Neuron (in vitro differentiated cells): ENCODE measurements at regions not wholly inside any gene's neighbourhood (a gene's known extent, or its start where the extent isn't known, plus 50 kb on each side); places are given as distances from the start of the nearest gene placed in this dataset.

Experiments used
- H2AFZ ChIP-seq: one replicate; pipeline ENCODE4 v1.6.1; 2013; ENCODE audit warnings: low read depth, mild to moderate bottlenecking, inconsistent platforms, low read length, moderate library complexity
- H3K27me3 ChIP-seq: one replicate; pipeline ENCODE4 v1.6.1; 2013; ENCODE audit warnings: low read length; ENCODE audit not compliant: insufficient read depth
- H3K36me3 ChIP-seq: one replicate; pipeline ENCODE4 v1.6.1; 2013; ENCODE audit warnings: low read length; ENCODE audit not compliant: insufficient read depth
- H3K4me1 ChIP-seq: one replicate; pipeline ENCODE4 v1.6.1; 2013; ENCODE audit warnings: low read length; ENCODE audit not compliant: insufficient read depth
- H3K4me3 ChIP-seq: 2 replicates; pipeline ENCODE4 v1.5.1; 2013; ENCODE audit warnings: mild to moderate bottlenecking, low read length, moderate library complexity
- H3K9me3 ChIP-seq: one replicate; pipeline ENCODE4 v1.6.1; 2013; ENCODE audit warnings: low read length

DNA sequence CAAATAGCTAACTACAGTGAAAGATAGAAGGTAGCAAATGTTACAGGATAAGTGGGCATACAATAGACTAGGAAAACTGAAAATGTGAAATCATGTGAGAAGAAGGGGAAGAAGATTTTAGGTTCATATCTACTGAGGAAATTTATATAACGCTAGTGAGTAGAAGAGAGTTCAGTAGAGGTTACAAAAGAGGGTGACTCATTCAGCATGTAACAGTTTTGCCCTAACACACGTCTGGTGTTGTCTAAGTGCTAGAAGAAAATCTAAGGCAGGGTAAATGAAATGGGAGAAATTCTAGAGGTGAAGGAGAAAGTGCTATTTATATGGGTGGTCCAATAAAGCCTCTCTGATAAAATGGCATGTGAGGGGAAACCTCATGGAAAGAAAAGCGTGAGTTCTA lies 731.4 kb upstream of the POT1 start:
- Histone ChIP-seq H3K27me3 (no peaks in the 10 kb centered on the region), H3K4me3 (no peak overlapping the region), H2AFZ (no peak overlapping the region), H3K9me3 (no peaks in the 10 kb centered on the region), H3K4me1 (no peaks in the 10 kb centered on the region), H3K36me3 (no peaks in the 10 kb centered on the region)

DNA sequence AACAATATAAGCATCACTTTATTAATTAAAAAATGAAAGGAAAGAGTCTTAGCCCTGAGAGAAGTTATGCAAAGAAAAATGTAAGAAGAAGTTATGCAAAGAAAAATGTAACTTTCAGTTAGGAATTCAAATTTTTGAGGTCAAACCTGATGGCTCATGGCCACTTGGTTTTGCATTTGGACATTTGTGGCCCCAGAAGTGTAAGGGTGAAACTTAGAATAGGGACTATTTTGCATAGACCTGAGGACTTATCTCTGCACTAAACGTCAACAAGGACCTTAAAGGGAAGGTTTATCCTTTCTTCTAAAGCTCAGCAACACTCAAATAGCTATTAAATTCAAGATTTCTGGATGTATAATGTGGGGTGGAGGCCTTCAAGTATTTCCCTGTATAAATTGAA lies 724.5 kb upstream of the POT1 start:
- no peaks in the 10 kb centered on the region for H3K4me1 ChIP-seq
- H3K9me3 ChIP-seq, result no peaks in the 10 kb centered on the region
- H2AFZ ChIP-seq, result no peak overlapping the region
- H3K4me3 ChIP-seq, result no peak overlapping the region
- no peaks in the 10 kb centered on the region for H3K36me3 ChIP-seq
- no peaks in the 10 kb centered on the region for H3K27me3 ChIP-seq

GRCh38 chr7:125651823-125652528 lies 722.4 kb upstream of the POT1 start:
- H3K36me3 ChIP-seq, result no peaks in the 10 kb centered on the region
- H3K27me3 ChIP-seq, result no peaks in the 10 kb centered on the region
- H3K9me3 ChIP-seq, result no peaks in the 10 kb centered on the region
- H3K4me1 ChIP-seq, result no peaks in the 10 kb centered on the region
- H2AFZ ChIP-seq, result no peak overlapping the region
- H3K4me3 ChIP-seq, result no peak overlapping the region

GRCh38 chr7:125648543-125648942 lies 718.9 kb upstream of the POT1 start:
- Histone ChIP-seq H2AFZ (no peak overlapping the region), H3K9me3 (no peaks in the 10 kb centered on the region), H3K36me3 (no peaks in the 10 kb centered on the region), H3K27me3 (no peaks in the 10 kb centered on the region), H3K4me1 (no peaks in the 10 kb centered on the region), H3K4me3 (no peak overlapping the region)

- H3K4me3 ChIP-seq, result no peak overlapping the region
- no peak overlapping the region for H2AFZ ChIP-seq
- H3K4me1 ChIP-seq, result no peaks in the 10 kb centered on the region
- H3K9me3 ChIP-seq, result no peaks in the 10 kb centered on the region
- H3K27me3 ChIP-seq, result no peaks in the 10 kb centered on the region
- H3K36me3 ChIP-seq, result no peaks in the 10 kb centered on the region
Observed at GRCh38 chr7:125645770-125646169, 716.1 kb upstream of the POT1 start.

GRCh38 chr7:125644109-125644508 lies 714.5 kb upstream of the POT1 start:
- Histone ChIP-seq H3K9me3 (no peaks in the 10 kb centered on the region), H3K27me3 (no peaks in the 10 kb centered on the region), H3K4me1 (no peaks in the 10 kb centered on the region), H3K4me3 (no peak overlapping the region), H2AFZ (no peak overlapping the region), H3K36me3 (no peaks in the 10 kb centered on the region)

- H3K4me3 ChIP-seq, result no peak overlapping the region
- H3K9me3 ChIP-seq, result no peaks in the 10 kb centered on the region
- no peaks in the 10 kb centered on the region for H3K4me1 ChIP-seq
- no peak overlapping the region for H2AFZ ChIP-seq
- H3K36me3 ChIP-seq, result no peaks in the 10 kb centered on the region
- no peaks in the 10 kb centered on the region for H3K27me3 ChIP-seq
Observed at GRCh38 chr7:125643302-125643701, 713.7 kb upstream of the POT1 start.

DNA sequence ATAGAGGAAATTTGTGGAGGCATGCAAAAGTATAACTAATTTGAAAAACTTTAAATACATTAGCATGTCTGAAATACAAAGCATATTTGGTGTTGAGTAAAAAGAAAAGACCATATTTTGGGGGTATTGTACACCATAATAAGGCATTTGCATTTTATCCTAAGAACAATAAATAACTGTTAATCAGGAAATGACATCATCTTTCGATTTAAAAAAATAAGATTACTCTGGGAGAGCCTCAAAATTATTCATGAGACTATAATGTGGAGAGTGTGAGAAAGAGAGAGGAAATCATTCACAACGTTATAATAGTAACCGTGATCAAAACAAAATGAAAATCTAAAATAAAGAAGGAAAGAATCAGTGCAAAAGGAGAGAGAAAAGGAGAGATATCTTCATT lies 712.3 kb upstream of the POT1 start:
- Histone ChIP-seq H3K36me3 (no peaks in the 10 kb centered on the region), H2AFZ (no peak overlapping the region), H3K4me1 (no peaks in the 10 kb centered on the region), H3K27me3 (no peaks in the 10 kb centered on the region), H3K4me3 (no peak overlapping the region), H3K9me3 (no peaks in the 10 kb centered on the region)

DNA sequence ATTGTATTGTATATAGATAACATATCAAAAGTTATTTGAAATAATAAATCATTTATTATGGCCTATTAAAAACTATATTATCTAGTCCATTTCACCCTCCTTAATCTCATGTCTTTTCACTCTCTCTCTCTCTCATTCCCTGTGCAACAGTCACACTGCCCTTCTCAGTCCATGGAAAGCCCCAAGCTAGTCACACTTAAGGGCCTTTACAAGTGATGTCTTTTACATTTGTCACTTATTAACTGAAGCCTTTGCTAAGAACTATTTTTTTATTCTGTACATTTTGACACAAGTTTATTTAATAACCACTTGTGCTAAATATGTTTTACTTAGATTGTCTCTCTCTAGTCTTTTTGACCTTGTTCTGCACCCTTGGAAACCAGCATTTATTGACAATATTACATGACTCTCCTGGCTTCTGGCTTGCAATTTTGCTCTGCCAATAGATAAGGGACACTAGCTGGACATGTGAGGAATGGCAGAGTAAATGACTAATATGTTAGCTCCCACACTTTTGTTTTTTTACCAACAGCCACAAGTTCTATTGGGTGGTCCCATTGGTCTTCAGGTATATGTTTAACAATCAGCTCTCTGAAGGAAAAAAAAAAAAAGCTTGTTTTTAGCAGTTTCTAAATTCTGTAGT lies 706.8 kb upstream of the POT1 start:
- no peaks in the 10 kb centered on the region for H3K36me3 ChIP-seq
- no peak overlapping the region for H2AFZ ChIP-seq
- H3K27me3 ChIP-seq, result no peaks in the 10 kb centered on the region
- H3K9me3 ChIP-seq, result no peaks in the 10 kb centered on the region
- no peak overlapping the region for H3K4me3 ChIP-seq
- H3K4me1 ChIP-seq, result no peaks in the 10 kb centered on the region

DNA sequence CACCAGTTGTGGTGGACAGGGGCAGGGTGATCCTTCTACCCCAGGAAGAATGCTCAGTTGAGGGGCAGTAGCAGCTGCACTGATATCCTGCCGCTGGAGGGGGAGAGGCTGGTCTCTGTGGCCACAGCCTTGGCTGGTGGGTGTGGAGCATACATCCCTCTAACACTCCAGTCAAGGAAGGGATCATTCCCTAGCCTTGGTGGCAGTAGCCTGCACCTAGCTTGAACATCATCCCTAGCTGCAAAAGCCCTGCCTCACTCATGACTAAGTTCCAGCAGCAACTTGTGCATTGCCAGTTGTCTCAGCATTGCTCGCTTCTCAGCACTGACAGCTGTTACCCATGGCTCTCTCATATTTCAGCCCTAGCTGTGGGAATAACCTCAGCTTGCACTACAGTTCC lies 688.9 kb upstream of the POT1 start:
- no peak overlapping the region for H3K4me3 ChIP-seq
- H2AFZ ChIP-seq, result no peak overlapping the region
- H3K9me3 ChIP-seq, result peaks cover 1% of the 10 kb centered on the region
- H3K36me3 ChIP-seq, result no peaks in the 10 kb centered on the region
- no peaks in the 10 kb centered on the region for H3K27me3 ChIP-seq
- H3K4me1 ChIP-seq, result no peaks in the 10 kb centered on the region

- Histone ChIP-seq H2AFZ (no peak overlapping the region), H3K27me3 (no peaks in the 10 kb centered on the region), H3K36me3 (no peaks in the 10 kb centered on the region), H3K4me3 (no peak overlapping the region), H3K9me3 (peaks cover 1% of the 10 kb centered on the region), H3K4me1 (no peaks in the 10 kb centered on the region)
Observed at GRCh38 chr7:125611582-125611981, 682.0 kb upstream of the POT1 start.

DNA sequence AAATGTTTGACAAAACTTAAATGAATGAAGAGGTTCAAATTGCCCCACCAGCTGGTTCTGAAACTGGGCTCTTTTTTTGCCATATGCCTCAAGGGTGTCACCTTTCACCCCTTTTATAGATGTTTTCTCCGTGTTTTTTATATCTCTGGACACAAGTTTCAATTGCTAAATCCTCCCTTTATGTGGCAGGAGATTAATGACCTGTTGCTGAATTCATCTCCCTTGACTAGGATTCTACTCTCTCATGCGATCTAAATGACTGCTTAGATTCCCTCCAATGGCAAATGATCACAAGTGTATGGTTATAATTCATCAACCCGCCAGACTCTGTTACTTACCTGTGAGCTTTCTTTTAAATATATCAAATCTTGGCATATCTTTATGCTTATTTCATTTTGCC lies 677.0 kb upstream of the POT1 start:
- Histone ChIP-seq H3K36me3 (no peaks in the 10 kb centered on the region), H3K27me3 (no peaks in the 10 kb centered on the region), H2AFZ (no peak overlapping the region), H3K4me3 (no peak overlapping the region), H3K9me3 (no peaks in the 10 kb centered on the region), H3K4me1 (no peaks in the 10 kb centered on the region)

DNA sequence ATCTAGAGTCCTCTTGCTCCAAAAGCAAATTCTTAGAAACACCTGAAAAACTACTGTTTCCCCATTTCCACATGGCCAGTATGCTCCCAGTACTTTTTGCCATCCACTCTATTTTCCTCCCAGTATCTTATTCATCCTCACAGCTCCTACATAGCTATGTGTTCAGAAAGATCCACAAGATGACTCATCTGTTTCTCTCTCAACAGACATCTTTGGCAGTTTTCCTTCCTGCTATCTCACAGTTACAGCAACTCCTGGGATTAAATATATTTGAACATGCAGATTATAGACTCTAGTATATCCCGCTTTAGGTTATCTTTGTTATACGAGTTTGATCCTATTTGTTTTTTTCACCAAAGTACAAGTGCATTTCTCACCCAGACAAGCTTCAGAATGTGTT lies 675.6 kb upstream of the POT1 start:
- Histone ChIP-seq H3K4me1 (no peaks in the 10 kb centered on the region), H2AFZ (no peak overlapping the region), H3K4me3 (no peak overlapping the region), H3K27me3 (no peaks in the 10 kb centered on the region), H3K9me3 (no peaks in the 10 kb centered on the region), H3K36me3 (no peaks in the 10 kb centered on the region)

- no peaks in the 10 kb centered on the region for H3K4me1 ChIP-seq
- H2AFZ ChIP-seq, result no peak overlapping the region
- no peak overlapping the region for H3K4me3 ChIP-seq
- no peaks in the 10 kb centered on the region for H3K36me3 ChIP-seq
- H3K9me3 ChIP-seq, result no peaks in the 10 kb centered on the region
- no peaks in the 10 kb centered on the region for H3K27me3 ChIP-seq
Observed at GRCh38 chr7:125602441-125602840, 672.8 kb upstream of the POT1 start.
